GM12872 (cell line): ENCODE measurements at regions not wholly inside any gene's neighbourhood (a gene's known extent, or its start where the extent isn't known, plus 50 kb on each side); places are given as distances from the start of the nearest gene placed in this dataset.

Experiments used
- TF ChIP-seq, protein P1 (sequence below): IDR thresholded peaks from 3 replicates; pipeline ENCODE4 v1.5.1; 2011; ENCODE audit warnings: low read depth, mild to moderate bottlenecking, low read length, moderate library complexity; ENCODE audit not compliant: insufficient read depth

GRCh38 chr2:185130685-185131084, 532.4 kb downstream of the ZNF804A start:
- TF ChIP-seq, protein P1, sequence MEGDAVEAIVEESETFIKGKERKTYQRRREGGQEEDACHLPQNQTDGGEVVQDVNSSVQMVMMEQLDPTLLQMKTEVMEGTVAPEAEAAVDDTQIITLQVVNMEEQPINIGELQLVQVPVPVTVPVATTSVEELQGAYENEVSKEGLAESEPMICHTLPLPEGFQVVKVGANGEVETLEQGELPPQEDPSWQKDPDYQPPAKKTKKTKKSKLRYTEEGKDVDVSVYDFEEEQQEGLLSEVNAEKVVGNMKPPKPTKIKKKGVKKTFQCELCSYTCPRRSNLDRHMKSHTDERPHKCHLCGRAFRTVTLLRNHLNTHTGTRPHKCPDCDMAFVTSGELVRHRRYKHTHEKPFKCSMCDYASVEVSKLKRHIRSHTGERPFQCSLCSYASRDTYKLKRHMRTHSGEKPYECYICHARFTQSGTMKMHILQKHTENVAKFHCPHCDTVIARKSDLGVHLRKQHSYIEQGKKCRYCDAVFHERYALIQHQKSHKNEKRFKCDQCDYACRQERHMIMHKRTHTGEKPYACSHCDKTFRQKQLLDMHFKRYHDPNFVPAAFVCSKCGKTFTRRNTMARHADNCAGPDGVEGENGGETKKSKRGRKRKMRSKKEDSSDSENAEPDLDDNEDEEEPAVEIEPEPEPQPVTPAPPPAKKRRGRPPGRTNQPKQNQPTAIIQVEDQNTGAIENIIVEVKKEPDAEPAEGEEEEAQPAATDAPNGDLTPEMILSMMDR = no peak

GRCh38 chr2:185132501-185133041, 534.2 kb downstream of the ZNF804A start:
- TF ChIP-seq, protein P1 = no peak

DNA sequence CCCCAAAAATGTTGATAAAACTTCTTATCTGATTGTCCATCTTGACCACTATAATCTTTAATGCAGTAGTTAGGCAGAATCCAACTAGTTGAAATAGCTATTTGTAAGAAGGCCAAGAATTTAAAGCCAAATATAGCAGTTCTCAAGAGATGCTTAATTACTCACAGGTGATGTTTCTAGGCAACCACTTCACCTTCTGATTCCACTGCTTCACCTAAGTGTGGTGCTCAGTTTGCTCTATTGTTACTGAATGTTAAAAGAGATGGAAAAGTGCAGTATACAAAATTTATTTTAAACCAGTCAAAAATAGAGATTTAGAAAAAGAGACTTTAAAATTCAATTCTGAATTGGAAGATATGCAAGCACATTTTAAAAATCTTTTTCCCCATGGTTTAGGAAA, 539.4 kb downstream of the ZNF804A start:
- TF ChIP-seq, protein P1 = no peak

DNA sequence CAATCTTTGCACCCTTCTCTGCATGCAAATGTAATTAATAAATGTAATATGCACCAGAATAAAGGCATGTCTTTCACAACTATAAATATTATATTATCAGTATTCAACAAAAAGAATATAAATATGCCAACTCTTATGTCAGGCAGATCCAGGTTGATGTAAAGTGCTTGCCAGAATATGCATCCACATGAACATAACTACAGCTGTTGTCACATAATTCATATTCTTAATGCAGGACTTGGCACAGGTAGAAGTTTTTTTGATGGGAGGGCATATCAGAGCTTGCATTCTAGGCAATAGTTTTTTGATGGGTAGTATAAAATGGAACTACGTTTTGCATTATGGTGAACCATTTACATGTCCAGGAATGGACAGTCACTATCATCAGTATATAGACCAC, 544.3 kb downstream of the ZNF804A start:
- TF ChIP-seq, protein P1 = no peak

DNA sequence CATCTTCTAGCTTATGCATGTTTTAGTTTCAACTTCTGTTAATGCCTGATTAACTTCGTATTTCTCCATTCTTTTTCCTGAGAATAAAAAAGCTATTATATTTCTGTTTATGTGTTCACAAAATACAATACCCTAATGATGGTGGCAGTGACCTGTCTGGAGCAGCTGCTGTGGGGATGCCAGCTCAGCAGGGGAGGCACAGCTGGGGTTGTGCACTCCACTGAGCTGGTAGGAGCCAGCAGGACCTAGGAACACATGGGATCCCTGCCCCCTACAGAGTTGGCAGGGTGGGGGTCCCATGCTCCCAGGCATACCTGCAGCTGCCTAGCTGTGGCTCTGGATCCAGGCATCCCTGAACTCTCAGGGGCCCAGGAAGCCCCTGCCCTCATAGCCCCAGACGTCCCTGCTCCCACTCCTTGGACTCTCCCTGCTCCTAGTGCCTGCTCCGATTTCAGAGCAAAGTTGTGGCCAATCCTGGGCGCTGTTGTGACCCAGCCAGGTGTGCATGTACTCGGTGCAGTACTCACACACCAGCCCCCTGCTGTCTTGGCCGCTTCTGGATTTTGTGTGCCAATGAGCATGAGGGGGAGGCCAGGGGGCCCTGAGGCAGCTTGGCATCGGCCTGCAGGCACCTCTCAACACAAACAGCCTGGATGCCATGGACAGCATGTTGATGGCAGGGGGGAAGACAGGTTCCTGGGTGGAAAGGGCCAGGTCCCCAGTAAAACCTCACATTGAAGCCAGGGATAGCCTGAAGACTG, 546.0 kb downstream of the ZNF804A start:
- TF ChIP-seq, protein P1 = no peak

GRCh38 chr2:185145316-185146121, 547.2 kb downstream of the ZNF804A start:
- TF ChIP-seq, protein P1 = no peak

- TF ChIP-seq, protein P1 = no peak
Observed at GRCh38 chr2:185147361-185147760, 549.0 kb downstream of the ZNF804A start.
